Kidney (tissue), 13 donors: ENCODE measurements at regions not wholly inside any gene's neighbourhood (a gene's known extent, or its start where the extent isn't known, plus 50 kb on each side); places are given as distances from the start of the nearest gene placed in this dataset.

Source experiments
- DNase-seq, 5 donors: peaks; one replicate each; pipeline ENCODE4 v3.0.0-alpha.2; 2013 to 2020
- FAIRE-seq: peaks from 2 replicates; lab custom pipeline; 2012; peaks lifted over from hg19 to GRCh38; lab: Jason Lieb, UNC
- H3K27ac ChIP-seq, 2 donors: one replicate each; pipeline ENCODE4 v1.7.0; 2013; ENCODE audit warnings: low read depth in 2 of 2, low read length in 2 of 2, inconsistent platforms in 1 of 2
- H3K27me3 ChIP-seq: one replicate; pipeline ENCODE4 v1.7.1; 2013; ENCODE audit warnings: low read length, inconsistent platforms; ENCODE audit not compliant: control insufficient read depth, insufficient read depth
- H3K36me3 ChIP-seq, 3 donors: one replicate each; pipeline versions ENCODE4 v1.7.0 to v1.7.1; 2013; ENCODE audit warnings: low read length in 3 of 3, control low read depth in 1 of 3, inconsistent platforms in 1 of 3; ENCODE audit not compliant: insufficient read depth in 3 of 3, control insufficient read depth in 2 of 3
- H3K4me1 ChIP-seq, 3 donors: one replicate each; pipeline versions ENCODE4 v1.7.0 to v1.7.1; 2013; ENCODE audit warnings: low read length in 3 of 3, inconsistent platforms in 1 of 3, low read depth in 1 of 3; ENCODE audit not compliant: control insufficient read depth in 2 of 3, insufficient read depth in 2 of 3
- H3K4me3 ChIP-seq, 3 donors: one replicate each; pipeline versions ENCODE4 v1.7.0 to v1.8.1; 2013; ENCODE audit warnings: low read length in 3 of 3, control low read depth in 1 of 3, inconsistent platforms in 1 of 3
- H3K9ac ChIP-seq, 3 donors: one replicate each; pipeline versions ENCODE4 v1.7.0 to v1.7.1; 2013; ENCODE audit warnings: low read length in 3 of 3, control low read depth in 1 of 3, inconsistent platforms in 1 of 3
- H3K9me3 ChIP-seq, 3 donors: one replicate each; pipeline versions ENCODE4 v1.7.0 to v1.7.1; 2013; ENCODE audit warnings: low read length in 3 of 3, control low read depth in 1 of 3, inconsistent platforms in 1 of 3; ENCODE audit not compliant: control insufficient read depth in 2 of 3, insufficient read depth in 1 of 3
- CTCF ChIP-seq: IDR thresholded peaks from 3 replicates; pipeline ENCODE4 v1.5.1; 2012; ENCODE audit warnings: mild to moderate bottlenecking, moderate library complexity, borderline replicate concordance; ENCODE audit not compliant: insufficient read depth; ENCODE audit errors: extremely low read depth
- intact Hi-C: fragments of 100-400 bp; cut with DNase I; formaldehyde crosslinking; loops from one replicate; pipeline ENCODE4 v1.11.1; 2022
- donor health status: control.
- donor health status: control.
- donor health status: control.
- donor health status: control.
- donor health status: control.
- donor health status: DM: yes; HTN: yes; CAD: no.
- donor health status: Normal renal cell carcinoma (clear cell type).

GRCh38 chr4:138716559-138717335, 298.8 kb upstream of the NOCT start:
- H3K4me3 ChIP-seq = no peak overlapping the region
- no peaks in the 10 kb centered on the region for H3K36me3 ChIP-seq
- no peaks in the 10 kb centered on the region for H3K27me3 ChIP-seq
- DNase-seq = peak in 3 of 5 donors; percentile 30 to 62 (median 48)
- TF ChIP-seq CTCF = no peak
- intact Hi-C loops = no loop called here
- H3K9me3 ChIP-seq = no peaks in the 10 kb centered on the region
- no peak for FAIRE-seq
- no peak overlapping the region for H3K27ac ChIP-seq
- no peak overlapping the region for H3K9ac ChIP-seq
- no peaks in the 10 kb centered on the region for H3K4me1 ChIP-seq

GRCh38 chr4:138710297-138710696, 305.3 kb upstream of the NOCT start:
- Histone ChIP-seq H3K27ac (no peak overlapping the region), H3K4me3 (no peak overlapping the region), H3K27me3 (no peaks in the 10 kb centered on the region), H3K9me3 (no peaks in the 10 kb centered on the region), H3K4me1 (no peaks in the 10 kb centered on the region), H3K36me3 (no peaks in the 10 kb centered on the region), H3K9ac (no peak overlapping the region)
- FAIRE-seq = no peak
- no peak for DNase-seq
- intact Hi-C loops = no loop called here
- TF ChIP-seq CTCF = no peak

- no peaks in the 10 kb centered on the region for H3K9me3 ChIP-seq
- no peak overlapping the region for H3K4me3 ChIP-seq
- H3K27me3 ChIP-seq = no peaks in the 10 kb centered on the region
- no peak overlapping the region for H3K27ac ChIP-seq
- H3K36me3 ChIP-seq = no peaks in the 10 kb centered on the region
- no peak overlapping the region for H3K9ac ChIP-seq
- no peaks in the 10 kb centered on the region for H3K4me1 ChIP-seq
- DNase-seq (no peak), FAIRE-seq (no peak)
- TF ChIP-seq CTCF = no peak
- intact Hi-C loops = no loop called here
Measured at GRCh38 chr4:138709859-138710258, 305.7 kb upstream of the NOCT start.
